ENCODE measurements at regions not wholly inside any gene's neighbourhood (a gene's known extent, or its start where the extent isn't known, plus 50 kb on each side); places are given as distances from the start of the nearest gene placed in this dataset.
"Not testable (repeated sequence)": the region's sequence is repeated elsewhere in the genome, so short reads cannot be mapped to it uniquely, and the experiment has no call there.

DNA sequence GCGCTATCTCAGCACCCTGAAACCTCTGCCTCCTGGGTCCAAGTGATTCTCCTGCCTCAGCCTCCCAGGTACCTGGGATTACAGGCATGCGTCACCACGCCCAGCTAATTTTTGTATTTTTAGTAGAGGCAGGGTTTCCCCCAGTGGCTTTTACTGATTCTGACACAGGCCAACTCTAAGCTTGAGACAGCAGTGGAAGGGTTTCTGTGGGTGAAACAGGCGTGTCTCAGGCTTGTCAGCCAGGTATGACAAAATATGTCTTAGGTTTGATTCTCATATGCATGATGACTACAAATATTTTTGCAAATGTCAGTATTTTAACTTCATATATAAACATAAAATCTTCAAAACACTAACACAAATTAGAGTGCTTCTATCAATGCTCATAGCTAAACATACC is 952.8 kb upstream of the CDH18 start:
- H3K4me3 ChIP-seq (ENCODE audit: low read length in 2 of 2); H3K27ac ChIP-seq (ENCODE audit: low read length); H3K9ac ChIP-seq (ENCODE audit: low read length in 2 of 2); H3K36me3 ChIP-seq (ENCODE audit: control insufficient read depth in 2 of 2, insufficient read depth in 2 of 2, low read length in 2 of 2); H3K4me1 ChIP-seq (ENCODE audit: control insufficient read depth, insufficient read depth, low read length); H3K9me3 ChIP-seq (ENCODE audit: control insufficient read depth in 2 of 2, low read length in 2 of 2); H3K27me3 ChIP-seq (ENCODE audit: control insufficient read depth in 1 of 2, insufficient read depth in 2 of 2, low read length in 2 of 2): not testable (repeated sequence)

DNA sequence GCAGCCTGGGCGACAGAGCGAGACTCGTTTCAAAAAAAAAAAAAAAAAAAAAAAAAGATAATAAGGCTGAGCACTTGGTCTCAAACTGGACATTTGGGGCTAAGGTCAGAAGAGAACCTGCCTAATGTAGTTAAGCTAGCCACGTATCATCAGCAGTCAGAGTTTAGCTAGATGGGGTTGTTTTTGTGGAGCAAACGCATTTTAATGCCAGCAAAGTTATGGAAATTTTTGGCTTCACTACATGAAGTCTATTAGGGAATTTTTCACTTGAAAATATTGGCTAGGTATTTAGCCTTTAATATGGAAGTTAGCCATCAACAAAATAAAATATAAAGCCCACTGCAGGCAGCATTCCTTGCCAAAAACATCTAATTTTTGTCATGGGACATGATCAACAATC is 902.9 kb upstream of the CDH18 start:
- not testable (repeated sequence) for H3K27me3 ChIP-seq (ENCODE audit: control insufficient read depth in 1 of 2, insufficient read depth in 2 of 2, low read length in 2 of 2); H3K4me3 ChIP-seq (ENCODE audit: low read length in 2 of 2); H3K36me3 ChIP-seq (ENCODE audit: control insufficient read depth in 2 of 2, insufficient read depth in 2 of 2, low read length in 2 of 2); H3K27ac ChIP-seq (ENCODE audit: low read length); H3K9ac ChIP-seq (ENCODE audit: low read length in 2 of 2); H3K4me1 ChIP-seq (ENCODE audit: control insufficient read depth, insufficient read depth, low read length); H3K9me3 ChIP-seq (ENCODE audit: control insufficient read depth in 2 of 2, low read length in 2 of 2)

DNA sequence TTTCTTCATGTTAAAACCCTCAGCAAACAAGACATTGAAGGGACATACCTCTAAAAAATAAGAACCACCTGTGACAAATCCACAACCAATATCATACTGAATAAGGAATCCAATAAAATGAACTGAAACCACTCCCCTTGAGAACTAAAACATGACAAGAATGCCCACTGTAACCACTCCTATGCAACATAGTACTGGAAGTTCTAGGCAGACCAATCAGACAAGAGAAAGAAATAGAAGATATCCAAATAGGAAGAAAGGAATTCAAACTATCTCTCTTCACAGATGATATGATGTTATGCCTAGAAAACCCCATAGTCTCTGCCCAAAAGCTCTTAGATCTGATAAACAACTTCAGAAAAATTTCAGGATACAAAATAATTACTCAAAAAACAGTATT is 887.7 kb upstream of the CDH18 start:
- H3K27me3 ChIP-seq (ENCODE audit: control insufficient read depth in 1 of 2, insufficient read depth in 2 of 2, low read length in 2 of 2); H3K27ac ChIP-seq (ENCODE audit: low read length); H3K4me1 ChIP-seq (ENCODE audit: control insufficient read depth, insufficient read depth, low read length); H3K4me3 ChIP-seq (ENCODE audit: low read length in 2 of 2); H3K9ac ChIP-seq (ENCODE audit: low read length in 2 of 2); H3K36me3 ChIP-seq (ENCODE audit: control insufficient read depth in 2 of 2, insufficient read depth in 2 of 2, low read length in 2 of 2); H3K9me3 ChIP-seq (ENCODE audit: control insufficient read depth in 2 of 2, low read length in 2 of 2): not testable (repeated sequence)

DNA sequence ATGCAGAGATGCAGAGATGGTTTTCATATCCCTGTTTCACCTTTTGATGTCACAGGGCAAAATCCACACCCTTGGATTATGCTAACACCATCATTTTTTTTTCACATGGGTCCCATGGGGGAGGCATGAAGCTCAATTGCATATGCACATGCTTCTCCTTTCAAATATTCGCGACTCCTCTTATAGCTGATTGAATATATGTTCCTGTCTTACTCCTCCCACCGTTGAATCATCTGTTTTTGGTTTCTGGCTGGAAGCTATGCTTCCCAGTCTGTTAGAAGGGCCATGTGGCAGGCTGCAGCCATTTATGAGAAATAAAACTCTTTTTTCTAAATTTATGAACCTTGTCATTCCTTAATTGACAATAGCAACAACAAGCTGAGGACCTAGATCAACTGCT is 877.9 kb upstream of the CDH18 start:
- not testable (repeated sequence) for H3K9ac ChIP-seq (ENCODE audit: low read length in 2 of 2); H3K4me3 ChIP-seq (ENCODE audit: low read length in 2 of 2); H3K27me3 ChIP-seq (ENCODE audit: control insufficient read depth in 1 of 2, insufficient read depth in 2 of 2, low read length in 2 of 2); H3K4me1 ChIP-seq (ENCODE audit: control insufficient read depth, insufficient read depth, low read length); H3K9me3 ChIP-seq (ENCODE audit: control insufficient read depth in 2 of 2, low read length in 2 of 2); H3K27ac ChIP-seq (ENCODE audit: low read length); H3K36me3 ChIP-seq (ENCODE audit: control insufficient read depth in 2 of 2, insufficient read depth in 2 of 2, low read length in 2 of 2)

DNA sequence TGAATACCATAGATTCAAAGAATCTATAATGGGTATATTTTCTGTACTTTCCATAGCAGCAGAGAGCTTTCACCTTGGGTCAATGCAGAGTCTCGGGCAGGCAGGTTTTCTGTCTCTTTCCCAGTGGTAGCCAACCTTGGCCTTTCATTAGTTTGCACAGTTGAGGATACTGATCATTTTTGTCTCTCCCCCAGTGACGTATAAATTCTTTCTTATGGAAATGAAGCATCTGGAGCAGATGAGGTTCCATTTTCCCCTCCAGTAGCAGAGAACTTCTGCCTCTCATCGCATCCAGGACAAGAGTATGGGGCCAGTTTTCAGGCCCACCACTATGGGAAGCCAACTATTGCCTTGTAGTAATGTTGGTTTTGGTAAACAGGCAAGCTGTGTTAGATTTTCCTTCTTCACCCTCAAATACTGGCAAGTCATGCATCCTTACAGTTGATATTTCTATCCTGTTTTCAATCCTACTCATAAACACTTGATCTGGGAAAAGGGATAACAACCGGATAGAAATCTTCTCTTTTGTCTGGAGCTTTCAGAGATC is 845.2 kb upstream of the CDH18 start:
- Histone ChIP-seq H3K9me3 (ENCODE audit: control insufficient read depth in 2 of 2, low read length in 2 of 2) (peaks cover 0 to 4% of the 10 kb centered on the region in 2 donors), H3K9ac (ENCODE audit: low read length in 2 of 2) (no peak overlapping the region), H3K4me1 (ENCODE audit: control insufficient read depth, insufficient read depth, low read length) (no peaks in the 10 kb centered on the region), H3K27ac (ENCODE audit: low read length) (no peak overlapping the region), H3K27me3 (ENCODE audit: control insufficient read depth in 1 of 2, insufficient read depth in 2 of 2, low read length in 2 of 2) (no peaks in the 10 kb centered on the region), H3K36me3 (ENCODE audit: control insufficient read depth in 2 of 2, insufficient read depth in 2 of 2, low read length in 2 of 2) (no peaks in the 10 kb centered on the region), H3K4me3 (ENCODE audit: low read length in 2 of 2) (no peak overlapping the region)

DNA sequence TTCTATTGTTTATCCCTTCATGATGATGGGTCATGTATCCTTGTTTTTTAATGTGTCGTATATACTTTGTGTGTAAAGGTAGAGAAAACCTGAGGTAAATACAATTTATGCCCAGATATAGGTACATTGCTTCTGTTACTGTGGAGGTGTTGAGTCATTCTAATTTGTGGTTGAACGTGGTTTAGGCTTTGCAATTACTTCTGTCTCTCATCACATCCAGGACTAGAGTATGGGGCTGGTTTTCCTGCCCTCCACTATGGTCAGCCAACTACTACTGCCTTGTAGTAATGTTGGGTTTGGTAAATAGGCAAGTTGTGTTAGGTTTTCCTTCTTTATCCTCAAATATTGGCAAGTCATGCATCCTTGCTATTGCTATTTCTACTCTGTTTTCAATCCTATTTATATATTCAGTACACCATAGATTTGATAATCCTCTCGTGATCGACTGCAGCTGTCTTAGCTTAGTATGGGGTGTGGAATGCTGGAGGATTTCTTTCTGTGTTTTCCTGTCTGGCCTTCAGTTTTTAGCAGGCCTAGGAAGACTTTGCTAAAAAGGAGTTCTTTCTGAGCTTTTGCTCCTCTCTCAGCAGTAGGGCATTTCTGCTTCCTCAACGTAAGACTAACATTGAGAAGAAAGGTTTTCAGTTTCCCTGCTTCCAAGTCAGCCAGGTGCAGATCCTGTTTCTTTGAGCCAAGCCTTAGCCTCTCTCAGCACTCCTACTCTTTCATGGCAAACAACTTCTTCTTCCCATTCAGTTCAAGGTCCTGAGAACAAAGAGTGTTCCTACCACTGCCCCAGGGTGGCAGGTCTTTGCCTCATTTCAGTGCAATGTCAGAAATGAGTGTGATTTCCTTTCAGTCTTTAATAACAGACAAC is 844.4 kb upstream of the CDH18 start:
- H3K27ac ChIP-seq (ENCODE audit: low read length): no peak overlapping the region
- H3K4me3 ChIP-seq (ENCODE audit: low read length in 2 of 2): no peak overlapping the region
- H3K36me3 ChIP-seq (ENCODE audit: control insufficient read depth in 2 of 2, insufficient read depth in 2 of 2, low read length in 2 of 2): no peaks in the 10 kb centered on the region
- no peaks in the 10 kb centered on the region for H3K27me3 ChIP-seq (ENCODE audit: control insufficient read depth in 1 of 2, insufficient read depth in 2 of 2, low read length in 2 of 2)
- H3K4me1 ChIP-seq (ENCODE audit: control insufficient read depth, insufficient read depth, low read length): no peaks in the 10 kb centered on the region
- peaks cover 0 to 4% of the 10 kb centered on the region in 2 donors for H3K9me3 ChIP-seq (ENCODE audit: control insufficient read depth in 2 of 2, low read length in 2 of 2)
- H3K9ac ChIP-seq (ENCODE audit: low read length in 2 of 2): no peak overlapping the region

DNA sequence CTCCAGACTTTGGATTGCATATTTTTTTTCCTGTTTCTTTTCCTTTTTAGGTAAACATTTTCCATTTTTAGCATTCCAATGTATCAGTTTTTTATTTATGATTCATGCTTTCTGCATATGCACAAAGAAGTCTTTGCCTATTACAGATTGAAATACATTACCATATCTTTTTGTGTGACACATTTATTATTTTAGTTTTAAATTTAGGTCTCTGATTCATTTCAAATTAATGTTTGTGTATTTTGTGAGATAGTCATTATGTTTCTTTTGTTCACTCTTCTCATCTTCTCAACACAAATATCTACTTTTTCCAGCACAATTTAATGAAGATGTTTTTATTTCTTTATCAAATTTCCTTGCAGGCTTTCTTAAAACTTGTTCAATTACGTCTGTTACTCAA is 838.0 kb upstream of the CDH18 start:
- not testable (repeated sequence) for H3K27me3 ChIP-seq (ENCODE audit: control insufficient read depth in 1 of 2, insufficient read depth in 2 of 2, low read length in 2 of 2); H3K4me1 ChIP-seq (ENCODE audit: control insufficient read depth, insufficient read depth, low read length); H3K9ac ChIP-seq (ENCODE audit: low read length in 2 of 2); H3K4me3 ChIP-seq (ENCODE audit: low read length in 2 of 2); H3K27ac ChIP-seq (ENCODE audit: low read length); H3K36me3 ChIP-seq (ENCODE audit: control insufficient read depth in 2 of 2, insufficient read depth in 2 of 2, low read length in 2 of 2); H3K9me3 ChIP-seq (ENCODE audit: control insufficient read depth in 2 of 2, low read length in 2 of 2)

DNA sequence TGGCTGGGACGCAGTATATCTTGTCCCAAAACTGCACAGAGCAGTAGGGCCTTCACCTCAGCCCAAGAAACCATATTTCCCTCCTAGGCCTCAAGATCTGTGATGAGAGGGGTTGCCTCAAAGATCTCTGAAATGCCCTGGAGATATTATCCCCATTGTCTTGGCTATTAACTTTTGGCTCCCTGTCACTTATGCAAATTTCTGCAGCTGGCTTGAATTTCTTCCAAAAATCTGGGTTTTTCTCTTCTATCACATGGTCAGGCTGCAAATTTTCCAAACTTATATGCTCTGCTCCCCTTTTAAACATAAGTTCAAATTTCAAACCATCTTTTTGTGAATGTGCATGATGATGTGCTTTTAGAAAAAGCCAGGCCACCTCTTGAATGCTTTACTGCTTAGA is 809.2 kb upstream of the CDH18 start:
- H3K9me3 ChIP-seq (ENCODE audit: control insufficient read depth in 2 of 2, low read length in 2 of 2); H3K4me1 ChIP-seq (ENCODE audit: control insufficient read depth, insufficient read depth, low read length); H3K36me3 ChIP-seq (ENCODE audit: control insufficient read depth in 2 of 2, insufficient read depth in 2 of 2, low read length in 2 of 2); H3K27ac ChIP-seq (ENCODE audit: low read length); H3K27me3 ChIP-seq (ENCODE audit: control insufficient read depth in 1 of 2, insufficient read depth in 2 of 2, low read length in 2 of 2); H3K4me3 ChIP-seq (ENCODE audit: low read length in 2 of 2); H3K9ac ChIP-seq (ENCODE audit: low read length in 2 of 2): not testable (repeated sequence)

DNA sequence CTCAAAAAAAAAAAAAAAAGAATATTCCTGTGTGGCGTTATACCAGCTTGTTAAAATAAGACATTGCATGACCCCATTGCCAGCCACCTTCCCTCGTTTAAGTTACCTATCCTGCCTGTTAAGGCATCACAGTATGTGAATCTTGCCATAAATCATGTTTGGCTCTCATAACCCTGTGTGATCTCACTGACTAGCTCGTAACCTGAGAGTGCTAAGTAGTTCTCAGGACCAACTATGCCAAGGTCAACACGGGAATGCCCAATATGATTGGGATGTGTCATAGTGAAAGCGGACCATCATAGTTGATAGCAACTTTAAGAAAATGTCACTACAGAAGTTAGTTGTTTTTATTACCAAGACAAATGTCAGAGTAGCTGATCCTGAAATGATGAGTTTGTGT is 796.8 kb upstream of the CDH18 start:
- not testable (repeated sequence) for H3K36me3 ChIP-seq (ENCODE audit: control insufficient read depth in 2 of 2, insufficient read depth in 2 of 2, low read length in 2 of 2); H3K9me3 ChIP-seq (ENCODE audit: control insufficient read depth in 2 of 2, low read length in 2 of 2); H3K9ac ChIP-seq (ENCODE audit: low read length in 2 of 2); H3K4me3 ChIP-seq (ENCODE audit: low read length in 2 of 2); H3K27ac ChIP-seq (ENCODE audit: low read length); H3K4me1 ChIP-seq (ENCODE audit: control insufficient read depth, insufficient read depth, low read length); H3K27me3 ChIP-seq (ENCODE audit: control insufficient read depth in 1 of 2, insufficient read depth in 2 of 2, low read length in 2 of 2)

DNA sequence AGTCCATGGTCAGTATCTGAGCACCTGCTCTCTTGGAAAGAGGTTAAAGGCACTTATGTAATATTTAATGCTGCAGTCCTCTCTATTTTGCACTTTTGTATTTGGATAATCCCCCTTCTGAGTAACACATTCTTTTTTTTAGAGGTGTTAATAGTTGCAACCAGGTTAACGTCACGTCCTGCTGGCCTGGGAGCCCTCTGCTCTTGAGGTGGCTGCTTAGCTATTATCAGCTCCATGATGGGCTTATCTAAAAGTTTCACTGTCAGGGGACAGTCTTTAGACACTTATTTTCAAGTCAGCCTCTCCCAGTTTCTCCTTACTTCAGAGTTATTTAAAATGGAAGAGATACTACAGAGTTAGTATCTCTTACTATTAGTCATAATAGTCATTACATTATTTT is 795.5 kb upstream of the CDH18 start:
- H3K9me3 ChIP-seq (ENCODE audit: control insufficient read depth in 2 of 2, low read length in 2 of 2); H3K27me3 ChIP-seq (ENCODE audit: control insufficient read depth in 1 of 2, insufficient read depth in 2 of 2, low read length in 2 of 2); H3K36me3 ChIP-seq (ENCODE audit: control insufficient read depth in 2 of 2, insufficient read depth in 2 of 2, low read length in 2 of 2); H3K27ac ChIP-seq (ENCODE audit: low read length); H3K4me3 ChIP-seq (ENCODE audit: low read length in 2 of 2); H3K4me1 ChIP-seq (ENCODE audit: control insufficient read depth, insufficient read depth, low read length); H3K9ac ChIP-seq (ENCODE audit: low read length in 2 of 2): not testable (repeated sequence)

DNA sequence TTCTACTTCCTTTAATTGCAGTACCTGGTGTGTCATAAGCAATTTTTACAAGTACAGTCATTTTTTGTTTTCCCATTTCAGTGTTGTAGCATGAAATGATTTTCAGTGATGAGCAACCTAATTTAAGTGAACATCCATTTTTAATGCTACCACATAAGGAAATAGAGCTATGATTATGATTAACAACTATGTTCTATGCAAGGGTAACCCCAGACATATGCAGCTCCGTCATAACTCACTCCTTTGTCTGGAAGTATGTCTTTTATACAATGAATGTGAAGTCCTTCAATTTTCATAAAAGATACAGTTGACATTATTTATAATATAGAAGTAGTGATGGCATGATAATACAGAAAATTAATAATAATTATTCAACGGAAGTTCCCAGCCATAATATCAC is 783.3 kb upstream of the CDH18 start:
- H3K9ac ChIP-seq (ENCODE audit: low read length in 2 of 2); H3K9me3 ChIP-seq (ENCODE audit: control insufficient read depth in 2 of 2, low read length in 2 of 2); H3K27me3 ChIP-seq (ENCODE audit: control insufficient read depth in 1 of 2, insufficient read depth in 2 of 2, low read length in 2 of 2): not testable (repeated sequence)

More for the DNA sequence above, 783.3 kb upstream of the CDH18 start:
- H3K27ac ChIP-seq (ENCODE audit: low read length); H3K36me3 ChIP-seq (ENCODE audit: control insufficient read depth in 2 of 2, insufficient read depth in 2 of 2, low read length in 2 of 2); H3K4me1 ChIP-seq (ENCODE audit: control insufficient read depth, insufficient read depth, low read length); H3K4me3 ChIP-seq (ENCODE audit: low read length in 2 of 2): not testable (repeated sequence)

Measured in stomach smooth muscle (tissue), 2 donors.